HG02571 (cell line): ENCODE measurements at regions not wholly inside any gene's neighbourhood (a gene's known extent, or its start where the extent isn't known, plus 50 kb on each side); places are given as distances from the start of the nearest gene placed in this dataset.

Experiments
- ATAC-seq: cut with Tn5 transposase; IDR thresholded peaks from one replicate; pipeline ENCODE4 v1.9.1; 2021; ENCODE audit warnings: mild to moderate bottlenecking, moderate library complexity; ENCODE audit not compliant: unreplicated experiment

- no peak for ATAC-seq
These were observed 53.8 kb upstream of the PLAAT1 start for GRCh38 chr3:193187070-193187722.

GRCh38 chr3:193190146-193190786, 50.8 kb upstream of the PLAAT1 start:
- no peak for ATAC-seq
